Activated T-cell treated with anti-CD3 and anti-CD28 coated beads, Interleukin-2, amount 50 U/mL, for 72 hours (primary cell): ENCODE measurements at regions not wholly inside any gene's neighbourhood (a gene's known extent, or its start where the extent isn't known, plus 50 kb on each side); places are given as distances from the start of the nearest gene placed in this dataset.

Experiments
- ATAC-seq, 2 donors: fragments of 150-1000 bp; cut with Tn5 transposase; replicated peaks in 1 of 2; 2 replicates each; pipeline ENCODE4 v1.10.0; 2021; ENCODE audit warnings: moderate library complexity in 2 of 2, mild to moderate bottlenecking in 1 of 2
- DNase-seq, 2 donors: peaks; one replicate each; pipeline ENCODE4 v3.0.0; 2021 to 2022; ENCODE audit warnings: mixed read lengths in 1 of 2
- H3K27ac Mint-ChIP-seq: one replicate; pipeline ENCODE4 v1.8.0; 2022; ENCODE audit warnings: mild to moderate bottlenecking, moderate library complexity, mixed read lengths
- H3K27me3 Mint-ChIP-seq: one replicate; pipeline ENCODE4 v1.8.0; 2022; ENCODE audit warnings: low read depth, mixed read lengths
- H3K36me3 Mint-ChIP-seq, 2 donors: one replicate each; pipeline ENCODE4 v1.8.0; 2022; ENCODE audit warnings: mixed read lengths in 2 of 2, mild to moderate bottlenecking in 1 of 2; ENCODE audit not compliant: insufficient read depth in 2 of 2
- H3K4me1 Mint-ChIP-seq: one replicate; pipeline ENCODE4 v1.8.0; 2022; ENCODE audit warnings: low read depth, mixed read lengths
- H3K4me3 Mint-ChIP-seq, 2 donors: one replicate each; pipeline ENCODE4 v1.8.0; 2022; ENCODE audit warnings: mild to moderate bottlenecking in 2 of 2, mixed read lengths in 2 of 2, moderate library complexity in 2 of 2
- H3K9me3 Mint-ChIP-seq, 2 donors: one replicate each; pipeline ENCODE4 v1.8.0; 2022; ENCODE audit warnings: mixed read lengths in 2 of 2

DNA sequence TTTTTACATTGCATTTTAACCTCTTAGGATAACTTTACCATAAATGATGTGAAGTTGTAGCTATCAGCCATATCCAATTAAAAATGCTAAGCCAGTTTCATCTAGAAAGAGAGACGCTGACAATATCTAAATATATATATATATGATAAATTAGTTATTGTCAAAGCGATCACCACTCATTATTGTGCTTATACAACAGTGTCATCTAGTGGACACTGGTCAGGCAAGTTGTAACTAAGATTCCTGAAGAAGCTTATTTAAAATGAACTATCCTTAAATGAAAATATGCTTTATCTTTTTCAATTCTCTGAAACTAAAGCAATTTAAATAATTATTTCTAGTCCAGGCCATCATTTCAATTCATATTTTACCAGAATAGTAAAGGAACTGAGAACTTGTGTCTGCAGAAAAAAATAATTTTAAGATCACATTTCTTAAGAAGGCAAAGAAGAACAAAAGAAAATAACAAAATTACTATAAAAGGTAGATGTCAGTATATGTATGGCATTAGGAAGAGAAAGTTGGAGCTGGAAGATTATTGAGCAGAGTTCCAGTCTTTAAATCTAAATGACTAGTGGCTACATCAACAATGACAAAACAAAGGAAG, 193.3 kb upstream of the SNX7 start:
- Mint-ChIP-seq H3K36me3 (no peaks in the 10 kb centered on the region), H3K4me3 (no peak overlapping the region), H3K27ac (no peak overlapping the region), H3K4me1 (no peaks in the 10 kb centered on the region), H3K27me3 (no peaks in the 10 kb centered on the region), H3K9me3 (no peaks in the 10 kb centered on the region)
- DNase-seq (no peak), ATAC-seq (no peak)

- Mint-ChIP-seq H3K4me3 (no peak overlapping the region), H3K36me3 (no peaks in the 10 kb centered on the region), H3K4me1 (no peaks in the 10 kb centered on the region), H3K9me3 (no peaks in the 10 kb centered on the region), H3K27me3 (no peaks in the 10 kb centered on the region), H3K27ac (no peak overlapping the region)
- DNase-seq (no peak), ATAC-seq (no peak)
These were observed 193.9 kb upstream of the SNX7 start for GRCh38 chr1:98467586-98467985.

GRCh38 chr1:98467122-98467521, 194.4 kb upstream of the SNX7 start:
- Mint-ChIP-seq H3K27ac (no peak overlapping the region), H3K27me3 (no peaks in the 10 kb centered on the region), H3K9me3 (no peaks in the 10 kb centered on the region), H3K4me3 (no peak overlapping the region), H3K4me1 (no peaks in the 10 kb centered on the region), H3K36me3 (no peaks in the 10 kb centered on the region)
- ATAC-seq: no peak
- DNase-seq: no peak

DNA sequence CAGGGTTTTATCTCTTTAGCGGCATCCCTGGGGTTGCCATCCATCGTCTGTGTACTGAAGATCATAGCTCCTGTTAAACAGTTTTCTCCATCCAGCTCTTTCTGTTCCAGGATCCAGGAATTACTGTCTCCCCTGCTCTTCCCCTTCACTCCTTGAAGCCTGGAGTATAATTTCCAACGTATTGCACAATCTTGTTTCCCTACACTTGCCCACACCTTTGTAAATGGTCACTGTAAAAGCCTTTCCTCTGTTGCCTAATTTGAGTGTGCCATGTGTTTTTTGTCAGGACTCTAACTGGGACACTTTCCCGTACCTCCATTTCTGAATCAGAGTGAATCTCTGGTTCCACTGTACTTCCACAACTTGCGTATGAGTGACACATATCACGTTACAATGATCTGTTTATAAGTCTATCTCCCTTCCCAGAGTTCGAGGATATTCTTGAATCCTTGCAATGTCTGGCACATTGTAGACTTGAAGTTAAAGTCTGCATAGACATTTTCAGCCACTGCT, 199.6 kb upstream of the SNX7 start:
- no peak overlapping the region for H3K4me3 Mint-ChIP-seq
- H3K36me3 Mint-ChIP-seq: no peaks in the 10 kb centered on the region
- H3K27me3 Mint-ChIP-seq: no peaks in the 10 kb centered on the region
- ATAC-seq (no peak), DNase-seq (no peak)
- H3K9me3 Mint-ChIP-seq: no peaks in the 10 kb centered on the region
- no peaks in the 10 kb centered on the region for H3K4me1 Mint-ChIP-seq
- H3K27ac Mint-ChIP-seq: no peak overlapping the region

DNA sequence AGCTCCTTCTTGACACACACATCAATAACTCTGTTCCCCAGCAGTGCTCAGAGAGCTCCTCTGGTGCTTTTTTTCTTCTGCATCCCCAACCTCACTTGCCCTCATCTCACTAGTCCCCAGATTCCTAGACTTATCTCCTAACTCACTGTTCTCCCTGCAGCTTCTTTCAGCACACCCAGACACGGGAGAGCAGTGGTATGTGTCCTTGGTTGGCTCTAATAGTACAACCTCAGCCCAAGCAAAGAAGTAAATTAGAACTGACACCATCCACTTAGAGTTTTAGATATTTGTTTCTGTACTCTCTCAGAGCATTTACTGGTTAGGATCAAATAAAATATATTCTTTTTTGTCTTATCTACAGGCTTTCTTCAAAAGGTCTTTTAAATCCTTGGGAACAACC, 201.4 kb upstream of the SNX7 start:
- H3K27ac Mint-ChIP-seq: no peak overlapping the region
- no peaks in the 10 kb centered on the region for H3K36me3 Mint-ChIP-seq
- DNase-seq (no peak), ATAC-seq (no peak)
- H3K4me3 Mint-ChIP-seq: no peak overlapping the region
- no peaks in the 10 kb centered on the region for H3K9me3 Mint-ChIP-seq
- no peaks in the 10 kb centered on the region for H3K4me1 Mint-ChIP-seq
- no peaks in the 10 kb centered on the region for H3K27me3 Mint-ChIP-seq

DNA sequence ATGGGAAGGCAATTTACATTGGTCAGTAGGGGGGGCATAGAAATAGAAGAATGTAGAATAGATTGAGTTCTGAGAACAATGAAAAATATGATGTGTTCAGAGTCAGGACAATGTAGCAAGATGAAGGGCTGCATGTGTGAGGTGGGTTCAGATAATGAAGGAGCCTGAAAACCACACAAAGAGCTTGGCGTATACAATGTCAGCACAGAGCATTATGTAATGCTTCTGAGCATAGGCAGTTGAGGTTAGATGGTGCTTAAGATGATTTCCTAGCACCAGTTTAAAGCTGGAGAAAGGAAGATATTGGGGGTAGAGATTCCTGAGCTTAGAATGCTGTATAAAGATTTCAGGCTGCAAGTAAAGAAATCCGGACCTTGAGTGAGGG, 202.0 kb upstream of the SNX7 start:
- no peak overlapping the region for H3K27ac Mint-ChIP-seq
- H3K4me3 Mint-ChIP-seq: no peak overlapping the region
- H3K4me1 Mint-ChIP-seq: no peaks in the 10 kb centered on the region
- ATAC-seq (no peak), DNase-seq (no peak)
- H3K27me3 Mint-ChIP-seq: no peaks in the 10 kb centered on the region
- no peaks in the 10 kb centered on the region for H3K36me3 Mint-ChIP-seq
- H3K9me3 Mint-ChIP-seq: no peaks in the 10 kb centered on the region

GRCh38 chr1:98458511-98459485, 202.7 kb upstream of the SNX7 start:
- ATAC-seq (no peak), DNase-seq (no peak)
- no peaks in the 10 kb centered on the region for H3K27me3 Mint-ChIP-seq
- no peaks in the 10 kb centered on the region for H3K36me3 Mint-ChIP-seq
- H3K9me3 Mint-ChIP-seq: no peaks in the 10 kb centered on the region
- no peaks in the 10 kb centered on the region for H3K4me1 Mint-ChIP-seq
- no peak overlapping the region for H3K27ac Mint-ChIP-seq
- no peak overlapping the region for H3K4me3 Mint-ChIP-seq

GRCh38 chr1:98457248-98457647, 204.3 kb upstream of the SNX7 start:
- H3K27me3 Mint-ChIP-seq: no peaks in the 10 kb centered on the region
- ATAC-seq: no peak

GRCh38 chr1:98454666-98455065, 206.9 kb upstream of the SNX7 start:
- Mint-ChIP-seq H3K9me3 (no peaks in the 10 kb centered on the region), H3K36me3 (no peaks in the 10 kb centered on the region), H3K4me1 (no peaks in the 10 kb centered on the region), H3K27me3 (no peaks in the 10 kb centered on the region), H3K27ac (no peak overlapping the region), H3K4me3 (no peak overlapping the region)
- DNase-seq (no peak), ATAC-seq (no peak)

More at GRCh38 chr1:98457248-98457647, 204.3 kb upstream of the SNX7 start:
- Mint-ChIP-seq H3K4me3 (no peak overlapping the region), H3K36me3 (no peaks in the 10 kb centered on the region), H3K4me1 (no peaks in the 10 kb centered on the region), H3K27ac (no peak overlapping the region), H3K9me3 (no peaks in the 10 kb centered on the region)
- no peak for DNase-seq

- Mint-ChIP-seq H3K4me3 (no peak overlapping the region), H3K27me3 (no peaks in the 10 kb centered on the region), H3K4me1 (no peaks in the 10 kb centered on the region), H3K27ac (no peak overlapping the region), H3K9me3 (no peaks in the 10 kb centered on the region), H3K36me3 (no peaks in the 10 kb centered on the region)
- ATAC-seq (no peak), DNase-seq (no peak)
These were observed 208.5 kb upstream of the SNX7 start for GRCh38 chr1:98453066-98453465.

DNA sequence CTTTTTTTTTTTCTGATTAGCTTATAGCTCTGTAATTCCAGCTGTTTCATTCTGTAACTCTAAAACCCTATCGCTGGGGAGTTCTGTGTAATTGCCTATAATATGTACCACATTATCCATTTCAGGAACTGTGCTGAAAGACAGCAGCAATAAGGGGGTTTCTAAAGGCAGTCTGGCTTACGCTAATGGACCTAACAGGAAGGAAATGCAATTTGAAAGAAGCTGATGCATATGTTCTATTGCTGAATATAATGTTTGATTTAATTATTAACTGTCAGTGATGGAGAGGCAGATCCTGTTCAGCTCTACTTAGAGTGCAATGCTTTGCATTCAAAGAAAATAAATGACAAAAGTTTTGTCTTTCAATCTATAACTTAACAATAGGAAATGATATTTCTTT, 209.4 kb upstream of the SNX7 start:
- Mint-ChIP-seq H3K4me1 (no peaks in the 10 kb centered on the region), H3K9me3 (no peaks in the 10 kb centered on the region), H3K36me3 (no peaks in the 10 kb centered on the region), H3K27ac (no peak overlapping the region), H3K4me3 (no peak overlapping the region), H3K27me3 (no peaks in the 10 kb centered on the region)
- no peak for DNase-seq
- no peak for ATAC-seq

- ATAC-seq (no peak), DNase-seq (no peak)
- Mint-ChIP-seq H3K4me3 (no peak overlapping the region), H3K36me3 (no peaks in the 10 kb centered on the region), H3K9me3 (no peaks in the 10 kb centered on the region), H3K4me1 (no peaks in the 10 kb centered on the region), H3K27ac (no peak overlapping the region), H3K27me3 (no peaks in the 10 kb centered on the region)
These were observed 220.2 kb upstream of the SNX7 start for GRCh38 chr1:98441281-98441680.

GRCh38 chr1:98439471-98439870, 222.1 kb upstream of the SNX7 start:
- Mint-ChIP-seq H3K9me3 (no peaks in the 10 kb centered on the region), H3K27me3 (no peaks in the 10 kb centered on the region), H3K4me3 (no peak overlapping the region), H3K36me3 (no peaks in the 10 kb centered on the region), H3K27ac (no peak overlapping the region), H3K4me1 (no peaks in the 10 kb centered on the region)
- ATAC-seq (no peak), DNase-seq (no peak)
